CD4-positive, alpha-beta T cell treated with Interleukin-4 for 1 hour (primary cell): ENCODE measurements at regions not wholly inside any gene's neighbourhood (a gene's known extent, or its start where the extent isn't known, plus 50 kb on each side); places are given as distances from the start of the nearest gene placed in this dataset.
"Not testable (repeated sequence)": the region's sequence is repeated elsewhere in the genome, so short reads cannot be mapped to it uniquely, and the experiment has no call there.

Experiments
- DNase-seq, 2 donors: peaks; one replicate each; pipeline ENCODE4 v3.0.0-alpha.2; 2020 to 2022

DNA sequence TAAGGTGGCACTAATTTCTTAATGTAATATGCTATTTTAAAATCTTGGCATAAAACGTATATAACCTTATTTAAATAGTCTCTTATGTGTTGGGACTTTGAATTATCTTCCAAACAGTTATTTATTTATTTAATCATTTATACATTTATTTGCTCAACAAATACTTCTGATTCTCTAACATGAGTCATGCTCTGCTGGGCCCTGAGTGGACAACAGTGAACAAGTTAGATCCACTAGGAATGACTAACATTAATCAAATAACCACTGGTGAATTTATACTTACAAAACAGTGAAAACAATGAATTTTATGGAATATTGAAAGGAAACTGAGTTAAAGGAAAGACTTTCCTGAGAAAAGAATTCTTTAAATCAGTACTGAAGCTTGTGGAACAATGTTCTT is 1257.2 kb upstream of the CHAC2 start:
- no peak for DNase-seq

- DNase-seq = no peak
Measured at GRCh38 chr2:52502476-52502860, 1265.1 kb upstream of the CHAC2 start.

GRCh38 chr2:52501715-52502475 is 1265.7 kb upstream of the CHAC2 start:
- DNase-seq = no peak

GRCh38 chr2:52500561-52500960 is 1267.0 kb upstream of the CHAC2 start:
- DNase-seq = no peak

DNA sequence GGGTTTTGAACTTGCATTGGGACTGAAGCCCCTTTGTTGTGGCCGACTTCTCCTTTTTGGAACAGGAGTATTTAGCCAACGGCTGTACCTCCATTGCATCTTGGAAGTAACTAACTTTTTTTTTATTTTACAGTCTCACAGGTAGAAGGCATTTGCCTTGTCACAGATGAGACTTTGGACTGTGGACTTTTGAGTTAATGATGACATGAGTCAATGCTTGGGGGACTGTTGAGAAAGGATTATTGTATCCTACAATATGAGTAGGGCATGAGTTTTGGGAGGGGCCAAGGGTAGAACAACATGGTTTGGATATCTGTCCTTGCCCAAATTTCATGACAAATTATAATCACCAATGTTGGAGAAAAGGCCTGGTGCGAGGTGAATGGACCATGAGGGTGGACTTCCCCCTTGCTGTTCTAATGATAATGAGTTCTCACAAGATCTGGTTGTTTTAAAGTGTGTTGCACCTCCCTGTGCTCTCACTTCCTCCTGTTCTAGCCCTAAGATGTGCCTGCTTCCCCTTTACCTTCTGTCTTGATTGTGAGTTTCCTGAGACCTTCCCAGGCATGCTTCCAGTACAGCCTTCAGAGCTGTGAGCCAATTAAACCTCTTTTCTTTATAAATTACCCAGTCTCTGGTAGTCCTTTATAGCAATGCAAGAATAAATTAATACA is 1269.4 kb upstream of the CHAC2 start:
- DNase-seq = no peak

GRCh38 chr2:52495816-52496215 is 1271.8 kb upstream of the CHAC2 start:
- DNase-seq = no peak

DNA sequence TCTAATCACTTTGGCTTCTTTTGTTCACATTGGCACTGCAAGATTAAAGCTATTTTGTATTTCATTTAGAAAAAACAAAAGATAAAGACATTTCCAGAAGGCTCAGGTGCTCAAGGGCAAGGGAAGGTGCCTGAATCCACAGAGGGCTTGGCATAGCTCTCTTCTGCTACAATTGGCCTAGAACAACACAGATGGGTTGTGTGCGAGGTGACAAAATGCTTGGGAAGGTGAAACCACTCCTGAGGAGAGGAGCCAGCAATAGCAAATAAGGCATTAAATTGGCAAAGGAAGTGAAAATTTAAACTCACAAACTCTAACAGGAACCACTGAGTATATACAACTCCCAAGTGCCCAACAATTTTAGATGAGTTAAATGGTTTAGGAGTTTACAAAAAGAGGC is 1290.4 kb upstream of the CHAC2 start:
- DNase-seq = no peak

DNA sequence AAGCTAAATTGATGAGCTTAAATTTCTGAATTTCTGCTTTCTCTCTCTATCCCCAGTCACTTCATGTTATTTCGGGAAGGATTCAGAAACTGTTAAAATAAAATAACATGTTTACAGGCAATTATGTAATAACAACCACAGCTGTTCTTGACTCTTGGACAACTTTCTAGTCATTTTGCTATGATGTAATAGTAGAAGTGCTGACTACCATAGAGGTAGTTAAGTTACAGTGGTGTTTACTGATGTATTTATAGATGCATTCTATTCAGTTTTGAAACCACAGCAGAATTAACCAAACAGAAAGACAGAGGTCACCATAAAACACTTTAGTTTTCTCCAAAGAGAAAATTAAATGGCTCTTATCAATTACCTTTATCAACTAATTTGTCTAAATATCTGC is 1292.0 kb upstream of the CHAC2 start:
- no peak for DNase-seq

DNA sequence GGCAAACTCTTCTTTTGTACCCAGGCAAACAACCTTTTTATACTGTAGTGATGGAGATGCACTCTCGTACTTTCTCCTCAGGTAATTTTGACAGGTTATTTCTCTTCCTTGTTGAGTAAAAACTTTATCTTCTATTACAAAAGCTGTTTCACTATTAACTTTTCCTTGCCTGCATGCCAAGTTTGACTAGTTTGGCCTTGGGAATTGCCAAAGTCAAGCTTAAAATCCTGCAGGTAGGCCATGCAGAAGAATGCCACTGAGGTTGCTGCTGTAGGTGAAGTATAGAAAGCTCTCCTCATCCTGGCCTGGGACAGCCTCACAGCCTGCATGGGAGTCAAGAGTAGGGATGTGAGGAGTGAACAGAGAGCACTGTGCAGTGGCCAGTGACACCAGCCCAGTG is 1293.5 kb upstream of the CHAC2 start:
- DNase-seq = no peak

GRCh38 chr2:52473526-52473925 is 1294.1 kb upstream of the CHAC2 start:
- no peak for DNase-seq

DNA sequence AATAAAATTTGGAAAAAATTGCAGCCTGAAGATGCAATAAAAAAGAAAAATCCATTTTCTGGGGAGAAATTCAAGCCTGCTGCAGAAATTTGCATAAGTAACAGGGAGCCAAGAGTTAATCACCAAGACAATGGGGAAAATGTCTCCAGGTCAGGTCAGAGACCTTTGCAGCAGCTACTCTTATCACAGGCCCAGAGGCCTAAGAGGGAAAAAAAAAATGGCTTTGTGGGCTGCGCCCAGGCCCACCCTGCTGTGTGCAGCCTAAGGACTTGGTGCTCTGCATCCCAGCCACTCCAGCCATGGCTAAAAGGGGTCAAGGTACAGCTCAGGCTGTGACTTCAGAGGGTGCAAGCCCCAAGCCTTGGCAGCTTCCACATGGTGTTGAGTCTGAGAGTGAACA is 1297.1 kb upstream of the CHAC2 start:
- not testable (repeated sequence) for DNase-seq

DNA sequence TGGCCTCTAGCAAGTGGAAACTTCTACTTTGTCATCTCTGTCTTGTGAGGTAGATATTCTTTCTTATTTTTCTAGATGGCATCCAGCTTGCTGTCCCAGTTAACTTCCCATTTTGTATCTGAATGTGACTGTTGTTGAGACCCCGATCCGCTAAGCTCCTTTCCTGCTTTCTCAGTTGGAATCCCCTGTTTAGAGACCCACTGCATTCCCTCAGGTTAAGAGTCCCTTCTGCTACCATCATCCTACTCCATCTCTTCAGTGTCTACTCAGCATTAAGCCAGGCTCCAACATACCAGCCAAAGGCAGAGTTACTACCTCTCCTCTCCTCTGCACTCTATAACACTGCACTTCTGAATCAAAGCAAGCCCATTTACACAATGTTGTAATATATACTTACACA is 1300.4 kb upstream of the CHAC2 start:
- DNase-seq = no peak

DNA sequence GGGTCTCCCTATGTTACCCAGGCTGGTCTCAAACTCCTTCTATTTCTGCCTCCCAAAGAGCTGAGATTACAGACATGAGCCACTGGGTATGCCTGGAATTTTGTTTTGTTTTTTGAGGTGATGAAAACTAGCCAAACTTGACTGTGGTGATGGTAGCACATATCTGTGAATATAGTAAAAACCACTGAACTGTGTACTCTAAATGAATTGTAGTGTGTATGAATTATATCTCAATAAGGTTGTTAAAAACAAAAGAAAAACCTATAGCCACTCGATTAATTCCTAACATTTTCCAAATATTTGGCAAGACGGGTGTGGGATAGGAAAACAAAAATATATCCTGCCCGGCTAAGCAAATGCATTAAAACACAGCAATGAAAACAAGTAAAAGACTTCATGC is 1302.3 kb upstream of the CHAC2 start:
- no peak for DNase-seq

- DNase-seq = no peak
Measured at GRCh38 chr2:52463457-52463856, 1304.1 kb upstream of the CHAC2 start.

DNA sequence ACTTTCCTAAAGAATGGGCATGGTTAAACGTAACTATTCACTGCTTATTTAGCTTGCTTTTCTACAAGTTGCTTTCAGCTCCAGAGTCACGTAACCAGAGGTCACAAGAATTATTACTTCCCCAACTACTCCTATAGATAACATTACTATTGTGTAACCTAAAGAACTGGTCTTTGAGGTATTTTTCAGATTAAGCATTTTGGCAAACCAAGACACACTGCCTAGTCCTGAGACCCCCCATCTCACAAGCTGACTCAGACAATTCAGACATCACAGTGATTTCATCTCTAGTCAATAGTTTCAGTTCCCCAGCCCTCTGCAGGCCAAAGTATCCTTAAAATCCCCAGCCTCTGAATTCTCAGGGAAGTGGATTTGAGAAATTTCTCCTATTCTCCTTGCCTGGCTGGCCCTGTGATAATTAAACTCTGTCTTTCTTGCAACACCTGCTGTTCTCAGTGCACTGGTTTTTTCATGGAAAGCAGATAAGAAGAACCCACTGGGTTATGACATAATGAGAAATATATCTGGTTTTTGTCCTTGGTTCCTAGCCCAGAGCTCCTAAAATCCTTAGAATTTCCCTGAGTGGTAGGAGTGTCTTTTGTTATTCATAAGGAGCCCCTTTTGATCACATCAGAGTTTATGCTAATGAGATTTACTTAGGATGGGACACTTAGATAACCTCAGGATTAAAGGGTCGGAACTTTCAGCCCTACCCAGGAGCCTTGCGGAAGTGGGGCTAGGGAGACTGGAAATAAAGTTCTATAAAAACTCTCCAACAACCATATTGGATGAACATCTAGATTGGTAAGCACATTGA is 1310.8 kb upstream of the CHAC2 start:
- DNase-seq = no peak

- DNase-seq = no peak
Measured at GRCh38 chr2:52454962-52455361, 1312.6 kb upstream of the CHAC2 start.

GRCh38 chr2:52452201-52452600 is 1315.4 kb upstream of the CHAC2 start:
- DNase-seq = no peak

DNA sequence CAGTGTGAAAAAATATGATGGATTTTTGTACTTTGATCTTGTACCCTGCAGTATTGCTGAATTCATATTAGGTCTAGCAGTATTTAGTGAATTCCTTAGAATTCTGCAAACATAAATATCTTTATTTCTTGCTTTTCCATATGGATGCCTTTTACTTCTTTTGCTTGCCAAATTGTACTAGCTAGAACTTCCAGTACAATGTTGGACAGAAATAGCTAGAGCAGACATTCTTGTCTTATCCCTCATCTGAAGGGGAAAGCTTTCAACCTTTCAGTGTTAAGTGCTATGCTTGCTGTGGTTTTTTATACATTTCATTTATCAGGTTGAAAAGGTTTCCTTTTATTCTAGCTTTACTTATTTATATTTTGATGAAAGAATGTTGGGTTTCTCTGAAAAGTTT is 1321.9 kb upstream of the CHAC2 start:
- DNase-seq = no peak

DNA sequence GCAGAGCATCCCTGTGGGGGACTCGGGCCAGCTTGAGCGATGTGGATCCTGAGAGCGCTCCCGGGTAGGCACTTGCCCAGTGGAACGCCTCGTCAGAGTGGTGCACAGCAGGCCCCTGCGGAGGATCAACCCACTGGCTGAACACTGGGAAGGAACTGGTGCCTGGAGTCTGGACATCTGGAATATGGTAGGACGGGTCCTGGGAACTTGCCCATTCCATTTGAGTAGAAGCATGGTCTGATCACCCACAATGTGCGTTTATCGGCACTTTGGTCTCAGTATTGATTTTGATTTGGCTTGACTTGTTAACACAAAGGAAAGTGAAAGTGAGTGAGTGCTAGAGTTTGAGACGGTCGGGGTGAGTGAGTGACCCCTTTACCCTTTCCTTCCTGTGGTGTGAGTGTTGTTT is 1336.2 kb upstream of the CHAC2 start:
- DNase-seq = no peak

- DNase-seq = no peak
Measured at GRCh38 chr2:52429740-52430139, 1337.9 kb upstream of the CHAC2 start.

- DNase-seq = no peak
Measured at GRCh38 chr2:52429171-52429570, 1338.4 kb upstream of the CHAC2 start.

GRCh38 chr2:52428224-52428623 is 1339.4 kb upstream of the CHAC2 start:
- no peak for DNase-seq

- no peak for DNase-seq
Measured at GRCh38 chr2:52423655-52424054, 1343.9 kb upstream of the CHAC2 start.

GRCh38 chr2:52423111-52423510 is 1344.5 kb upstream of the CHAC2 start:
- DNase-seq = no peak
